ENCODE measurements at regions not wholly inside any gene's neighbourhood (a gene's known extent, or its start where the extent isn't known, plus 50 kb on each side); places are given as distances from the start of the nearest gene placed in this dataset.

GRCh38 chr2:217064234-217065011 is 204.6 kb upstream of the TNP1 start:
- no peak for DNase-seq
- Mint-ChIP-seq H3K4me3 (ENCODE audit: unreplicated experiment) (no peak overlapping the region), H3K27me3 (ENCODE audit: unreplicated experiment) (no peaks in the 10 kb centered on the region), H3K4me1 (ENCODE audit: low read depth, unreplicated experiment) (peaks cover 22% of the 10 kb centered on the region), H3K27ac (ENCODE audit: unreplicated experiment) (no peak overlapping the region), H3K36me3 (ENCODE audit: unreplicated experiment) (no peaks in the 10 kb centered on the region), H3K9me3 (ENCODE audit: unreplicated experiment) (peaks cover 4% of the 10 kb centered on the region)
- no peak for TF ChIP-seq CTCF (IDR thresholded peaks at IDR 0.05; ENCODE audit: partially characterized antibody, unreplicated experiment)

- Mint-ChIP-seq H3K4me3 (ENCODE audit: unreplicated experiment) (peak overlapping the region; percentile 1), H3K4me1 (ENCODE audit: low read depth, unreplicated experiment) (peaks cover 22% of the 10 kb centered on the region), H3K9me3 (ENCODE audit: unreplicated experiment) (peaks cover 4% of the 10 kb centered on the region), H3K27me3 (ENCODE audit: unreplicated experiment) (no peaks in the 10 kb centered on the region), H3K27ac (ENCODE audit: unreplicated experiment) (peak overlapping the region; percentile 68), H3K36me3 (ENCODE audit: unreplicated experiment) (no peaks in the 10 kb centered on the region)
- no peak for DNase-seq
- no peak for TF ChIP-seq CTCF (IDR thresholded peaks at IDR 0.05; ENCODE audit: partially characterized antibody, unreplicated experiment)
Measured at GRCh38 chr2:217063238-217063755, 203.4 kb upstream of the TNP1 start.

- no peaks in the 10 kb centered on the region for H3K27me3 Mint-ChIP-seq (ENCODE audit: unreplicated experiment)
- H3K9me3 Mint-ChIP-seq (ENCODE audit: unreplicated experiment), result peaks cover 4% of the 10 kb centered on the region
- peak overlapping the region; percentile 68 for H3K27ac Mint-ChIP-seq (ENCODE audit: unreplicated experiment)
- no peak for TF ChIP-seq CTCF (IDR thresholded peaks at IDR 0.05; ENCODE audit: partially characterized antibody, unreplicated experiment)
- H3K4me3 Mint-ChIP-seq (ENCODE audit: unreplicated experiment), result no peak overlapping the region
- DNase-seq, result no peak
- no peaks in the 10 kb centered on the region for H3K36me3 Mint-ChIP-seq (ENCODE audit: unreplicated experiment)
- H3K4me1 Mint-ChIP-seq (ENCODE audit: low read depth, unreplicated experiment), result peaks cover 22% of the 10 kb centered on the region
Measured at GRCh38 chr2:217062768-217063167, 202.9 kb upstream of the TNP1 start.

- no peak for TF ChIP-seq CTCF (IDR thresholded peaks at IDR 0.05; ENCODE audit: partially characterized antibody, unreplicated experiment)
- DNase-seq, result no peak
- Mint-ChIP-seq H3K4me3 (ENCODE audit: unreplicated experiment) (no peak overlapping the region), H3K36me3 (ENCODE audit: unreplicated experiment) (no peaks in the 10 kb centered on the region), H3K27me3 (ENCODE audit: unreplicated experiment) (peaks cover 2% of the 10 kb centered on the region), H3K27ac (ENCODE audit: unreplicated experiment) (no peak overlapping the region), H3K9me3 (ENCODE audit: unreplicated experiment) (peaks cover 4% of the 10 kb centered on the region), H3K4me1 (ENCODE audit: low read depth, unreplicated experiment) (peaks cover 22% of the 10 kb centered on the region)
Measured at GRCh38 chr2:217061916-217062505, 202.1 kb upstream of the TNP1 start.

All from glutamatergic neuron (in vitro differentiated cells).